Left kidney (tissue), 1 donor: ENCODE measurements at regions not wholly inside any gene's neighbourhood (a gene's known extent, or its start where the extent isn't known, plus 50 kb on each side); places are given as distances from the start of the nearest gene placed in this dataset.
"Not testable (repeated sequence)": the region's sequence is repeated elsewhere in the genome, so short reads cannot be mapped to it uniquely, and the experiment has no call there.

Experiments used
- DNase-seq: peaks from one replicate; pipeline ENCODE4 v3.0.0-alpha.2; 2013

- no peak for DNase-seq
These were observed 184.7 kb downstream of the C9orf50 start for GRCh38 chr9:129435988-129436717.

GRCh38 chr9:129435291-129435690, 185.6 kb downstream of the C9orf50 start:
- no peak for DNase-seq

GRCh38 chr9:129434187-129434586, 186.7 kb downstream of the C9orf50 start:
- DNase-seq = no peak

- no peak for DNase-seq
These were observed 188.4 kb downstream of the C9orf50 start for GRCh38 chr9:129432297-129433154.

- no peak for DNase-seq
These were observed 189.8 kb downstream of the C9orf50 start for GRCh38 chr9:129430940-129431643.

- no peak for DNase-seq
These were observed 191.9 kb downstream of the C9orf50 start for GRCh38 chr9:129428864-129429577.

GRCh38 chr9:129427149-129427548, 193.8 kb downstream of the C9orf50 start:
- no peak for DNase-seq

GRCh38 chr9:129423755-129424154, 197.1 kb downstream of the C9orf50 start:
- not testable (repeated sequence) for DNase-seq

- DNase-seq = no peak
These were observed 197.7 kb downstream of the C9orf50 start for GRCh38 chr9:129423216-129423615.

- no peak for DNase-seq
These were observed 198.1 kb downstream of the C9orf50 start for GRCh38 chr9:129422843-129423192.

- DNase-seq = no peak
These were observed 198.7 kb downstream of the C9orf50 start for GRCh38 chr9:129422032-129422842.

- DNase-seq = no peak
These were observed 199.5 kb downstream of the C9orf50 start for GRCh38 chr9:129421371-129421770.

- no peak for DNase-seq
These were observed 200.2 kb downstream of the C9orf50 start for GRCh38 chr9:129420721-129421120.

- DNase-seq = no peak
These were observed 201.5 kb downstream of the C9orf50 start for GRCh38 chr9:129419382-129419899.

GRCh38 chr9:129418451-129418850, 202.4 kb downstream of the C9orf50 start:
- no peak for DNase-seq

GRCh38 chr9:129416821-129417539, 203.9 kb downstream of the C9orf50 start:
- DNase-seq = no peak

- DNase-seq = no peak
These were observed 204.8 kb downstream of the C9orf50 start for GRCh38 chr9:129415942-129416651.

- DNase-seq = no peak
These were observed 205.6 kb downstream of the C9orf50 start for GRCh38 chr9:129414993-129415941.
